ENCODE measurements at regions not wholly inside any gene's neighbourhood (a gene's known extent, or its start where the extent isn't known, plus 50 kb on each side); places are given as distances from the start of the nearest gene placed in this dataset.

- Histone ChIP-seq H3K56ac (ENCODE audit: insufficient read length, low read depth, low read length) (no peak overlapping the region), H3K9me3 (ENCODE audit: control insufficient read depth, low read depth, low read length) (no peaks in the 10 kb centered on the region), H3K23ac (ENCODE audit: insufficient read length, low read depth, low read length) (no peak overlapping the region), H2BK12ac (ENCODE audit: insufficient read length, low read depth, low read length) (no peak overlapping the region), H3K18ac (ENCODE audit: insufficient read length, low read depth, low read length) (no peak overlapping the region), H4K20me1 (ENCODE audit: control insufficient read depth, insufficient read depth, insufficient read length) (no peaks in the 10 kb centered on the region), H2AFZ (ENCODE audit: low read length) (no peak overlapping the region), H2BK5ac (ENCODE audit: insufficient read length, low read length) (no peak overlapping the region), H4K91ac (ENCODE audit: insufficient read length, low read depth, low read length) (no peak overlapping the region), H2BK20ac (ENCODE audit: low read depth, low read length, poor library complexity, severe bottlenecking) (no peak overlapping the region), H3K79me2 (ENCODE audit: insufficient read depth, low read length) (no peaks in the 10 kb centered on the region), H3T11ph (ENCODE audit: low read length) (no peak overlapping the region), H3K27me3 (ENCODE audit: insufficient read depth, low read length) (no peaks in the 10 kb centered on the region), H4K8ac (replicated peaks; ENCODE audit: insufficient read length, low read depth, low read length) (no peak overlapping the region), H3K9ac (ENCODE audit: extremely low read depth, insufficient read length, low read length) (no peak overlapping the region), H2AK5ac (ENCODE audit: insufficient read length, low read length) (no peak overlapping the region), H3K14ac (ENCODE audit: insufficient read depth, low read length) (no peak overlapping the region), H3K79me1 (ENCODE audit: insufficient read depth, low read depth, low read length, poor library complexity, severe bottlenecking) (no peaks in the 10 kb centered on the region), H4K5ac (ENCODE audit: insufficient read length, low read depth, low read length) (no peak overlapping the region), H3K23me2 (ENCODE audit: insufficient read length, low read depth, low read length, poor library complexity, severe bottlenecking) (no peaks in the 10 kb centered on the region), H3K27ac (ENCODE audit: insufficient read length, low read depth, low read length) (no peak overlapping the region), H3K4me1 (ENCODE audit: insufficient read depth, low read length) (no peaks in the 10 kb centered on the region), H3K4me2 (ENCODE audit: insufficient read depth, insufficient read length, low read length) (no peak overlapping the region), H3K4ac (ENCODE audit: low read depth, low read length) (no peak overlapping the region), H2BK120ac (ENCODE audit: low read depth, low read length, poor library complexity, severe bottlenecking) (no peak overlapping the region), H2BK15ac (ENCODE audit: low read depth, low read length) (no peak overlapping the region)
- no peak overlapping the region for H3K27ac Mint-ChIP-seq
- DNase-seq, result no peak
- H3K9me3 Mint-ChIP-seq, result no peaks in the 10 kb centered on the region
- no peak for TF ChIP-seq CTCF (conservative IDR thresholded peaks at IDR 0.05)
- no peaks in the 10 kb centered on the region; a peak in 1 of 7 replicates for H3K36me3 Mint-ChIP-seq (ENCODE audit: insufficient read depth in 1 of 3, low read depth in 3 of 3)
- no peak overlapping the region for H3K4me3 Mint-ChIP-seq
- H3K4me1 Mint-ChIP-seq, result peaks cover 8% of the 10 kb centered on the region in 2 experiments
- no CpG with 5 or more reads among the region's 1 CpG for WGBS (ENCODE audit: extremely low coverage, insufficient read length, low lambda C conversion rate)
- no peaks in the 10 kb centered on the region for H3K27me3 Mint-ChIP-seq (ENCODE audit: low read depth)
These were observed 176.3 kb upstream of the TNFAIP3 start for GRCh38 chr6:137690721-137691120.

All from H9 (cell line).